ENCODE measurements at regions not wholly inside any gene's neighbourhood (a gene's known extent, or its start where the extent isn't known, plus 50 kb on each side); places are given as distances from the start of the nearest gene placed in this dataset.
"Not testable (repeated sequence)": the region's sequence is repeated elsewhere in the genome, so short reads cannot be mapped to it uniquely, and the experiment has no call there.

GRCh38 chr17:79556271-79556670 is 54.6 kb downstream of the RBFOX3 start:
- H3K36me3 ChIP-seq: no peaks in the 10 kb centered on the region
- peaks cover 55% of the 10 kb centered on the region for H3K27me3 ChIP-seq
- no peaks in the 10 kb centered on the region for H3K4me1 ChIP-seq
- no peak for ATAC-seq
- H3K4me3 ChIP-seq: no peak overlapping the region
- WGBS, 2 donors (ENCODE audit: low coverage in 1 of 2): 23 to 51% methylated on average over 3 to 9 of the region's 9 CpGs
- no peak overlapping the region for H3K27ac ChIP-seq
- TF ChIP-seq EP300 (IDR thresholded peaks at IDR 0.05): no peak
- TF ChIP-seq POLR2AphosphoS5 (IDR thresholded peaks at IDR 0.05): no peak
- TF ChIP-seq POLR2A (IDR thresholded peaks at IDR 0.05): no peak
- no peak for TF ChIP-seq CTCF (IDR thresholded peaks at IDR 0.05)
- peaks cover 0 to 12% (median 0%) of the 10 kb centered on the region in 3 donors for H3K9me3 ChIP-seq

GRCh38 chr17:79555543-79555942 is 55.3 kb downstream of the RBFOX3 start:
- Histone ChIP-seq H3K4me1 (no peaks in the 10 kb centered on the region), H3K36me3 (no peaks in the 10 kb centered on the region), H3K4me3 (no peak overlapping the region), H3K9me3 (peaks cover 0 to 12% (median 0%) of the 10 kb centered on the region in 3 donors), H3K27me3 (peaks cover 48% of the 10 kb centered on the region), H3K27ac (no peak overlapping the region)
- TF ChIP-seq CTCF (IDR thresholded peaks at IDR 0.05): no peak
- TF ChIP-seq POLR2A (IDR thresholded peaks at IDR 0.05): no peak
- TF ChIP-seq POLR2AphosphoS5 (IDR thresholded peaks at IDR 0.05): no peak
- no peak for TF ChIP-seq EP300 (IDR thresholded peaks at IDR 0.05)
- 85 to 87% methylated on average over 5 of the region's 5 CpGs for WGBS, 2 donors (ENCODE audit: low coverage in 1 of 2)
- no peak for ATAC-seq

- whole genome bisulfite sequencing, 2 donors (ENCODE audit: low coverage in 1 of 2): 89% methylated on average over 3 of the region's 5 CpGs; no CpG with 5 or more reads in 1 of the 2 donors
- H3K4me1 ChIP-seq, H3K27ac ChIP-seq, ATAC-seq, H3K36me3 ChIP-seq, H3K4me3 ChIP-seq: not testable (repeated sequence)
- peaks cover 0 to 12% (median 0%) of the 10 kb centered on the region in 3 donors for H3K9me3 ChIP-seq
- peaks cover 36% of the 10 kb centered on the region for H3K27me3 ChIP-seq
Measured at GRCh38 chr17:79554346-79554745, 56.5 kb downstream of the RBFOX3 start.

GRCh38 chr17:79552824-79553223 is 58.0 kb downstream of the RBFOX3 start:
- Histone ChIP-seq H3K9me3 (peaks cover 0 to 12% (median 0%) of the 10 kb centered on the region in 3 donors), H3K27ac (no peak overlapping the region), H3K36me3 (no peaks in the 10 kb centered on the region), H3K27me3 (peaks cover 26% of the 10 kb centered on the region), H3K4me1 (no peaks in the 10 kb centered on the region), H3K4me3 (no peak overlapping the region)
- 83% methylated on average over 1 of the region's 1 CpG for WGBS, 2 donors (ENCODE audit: low coverage in 1 of 2)
- TF ChIP-seq POLR2AphosphoS5 (IDR thresholded peaks at IDR 0.05) (no peak), POLR2A (IDR thresholded peaks at IDR 0.05) (no peak), CTCF (IDR thresholded peaks at IDR 0.05) (no peak), EP300 (IDR thresholded peaks at IDR 0.05) (no peak)
- no peak for ATAC-seq

GRCh38 chr17:79552405-79552804 is 58.4 kb downstream of the RBFOX3 start:
- 92 to 93% methylated on average over 3 of the region's 3 CpGs for WGBS, 2 donors (ENCODE audit: low coverage in 1 of 2)
- TF ChIP-seq EP300 (IDR thresholded peaks at IDR 0.05) (no peak), POLR2AphosphoS5 (IDR thresholded peaks at IDR 0.05) (no peak), CTCF (IDR thresholded peaks at IDR 0.05) (no peak), POLR2A (IDR thresholded peaks at IDR 0.05) (no peak)
- Histone ChIP-seq H3K4me1 (no peaks in the 10 kb centered on the region), H3K4me3 (no peak overlapping the region), H3K9me3 (peaks cover 0 to 12% (median 0%) of the 10 kb centered on the region in 3 donors), H3K27ac (no peak overlapping the region), H3K27me3 (peaks cover 23% of the 10 kb centered on the region), H3K36me3 (no peaks in the 10 kb centered on the region)
- ATAC-seq: no peak
